GM04503 (cell line): ENCODE measurements at regions not wholly inside any gene's neighbourhood (a gene's known extent, or its start where the extent isn't known, plus 50 kb on each side); places are given as distances from the start of the nearest gene placed in this dataset.
"Not testable (repeated sequence)": the region's sequence is repeated elsewhere in the genome, so short reads cannot be mapped to it uniquely, and the experiment has no call there.

Experiments used
- DNase-seq: peaks from one replicate; pipeline ENCODE4 v3.0.0-alpha.2; 2012; ENCODE audit warnings: low read depth

GRCh38 chr1:817071-817599 is 106.6 kb upstream of the SAMD11 start:
- peak; percentile 80 for DNase-seq

- DNase-seq: not testable (repeated sequence)
Measured at GRCh38 chr1:817658-818617, 105.8 kb upstream of the SAMD11 start.

- no peak for DNase-seq
Measured at GRCh38 chr1:818618-819291, 105.0 kb upstream of the SAMD11 start.

- no peak for DNase-seq
Measured at GRCh38 chr1:820962-821361, 102.8 kb upstream of the SAMD11 start.

- DNase-seq: not testable (repeated sequence)
Measured at GRCh38 chr1:826808-827207, 96.9 kb upstream of the SAMD11 start.

- peak; percentile 47 for DNase-seq
Measured at GRCh38 chr1:827211-828063, 96.3 kb upstream of the SAMD11 start.

- not testable (repeated sequence) for DNase-seq
Measured at GRCh38 chr1:829324-829723, 94.4 kb upstream of the SAMD11 start.

- not testable (repeated sequence) for DNase-seq
Measured at GRCh38 chr1:829932-830331, 93.8 kb upstream of the SAMD11 start.

- DNase-seq: not testable (repeated sequence)
Measured at GRCh38 chr1:830750-831149, 93.0 kb upstream of the SAMD11 start.

- DNase-seq: no peak
Measured at GRCh38 chr1:831522-831921, 92.2 kb upstream of the SAMD11 start.

GRCh38 chr1:832136-832535 is 91.6 kb upstream of the SAMD11 start:
- DNase-seq: no peak

GRCh38 chr1:833226-833625 is 90.5 kb upstream of the SAMD11 start:
- DNase-seq: not testable (repeated sequence)

- DNase-seq: not testable (repeated sequence)
Measured at GRCh38 chr1:835509-835908, 88.2 kb upstream of the SAMD11 start.

- DNase-seq: not testable (repeated sequence)
Measured at GRCh38 chr1:837601-838000, 86.1 kb upstream of the SAMD11 start.

GRCh38 chr1:838291-838690 is 85.4 kb upstream of the SAMD11 start:
- DNase-seq: not testable (repeated sequence)

GRCh38 chr1:840592-840991 is 83.1 kb upstream of the SAMD11 start:
- DNase-seq: not testable (repeated sequence)

- not testable (repeated sequence) for DNase-seq
Measured at GRCh38 chr1:841671-842425, 81.9 kb upstream of the SAMD11 start.

- not testable (repeated sequence) for DNase-seq
Measured at GRCh38 chr1:842799-843198, 80.9 kb upstream of the SAMD11 start.

- DNase-seq: not testable (repeated sequence)
Measured at GRCh38 chr1:843946-844345, 79.8 kb upstream of the SAMD11 start.

- no peak for DNase-seq
Measured at GRCh38 chr1:844472-845026, 79.2 kb upstream of the SAMD11 start.

- not testable (repeated sequence) for DNase-seq
Measured at GRCh38 chr1:845641-846040, 78.1 kb upstream of the SAMD11 start.
